Adipocyte (in vitro differentiated cells): ENCODE measurements at regions not wholly inside any gene's neighbourhood (a gene's known extent, or its start where the extent isn't known, plus 50 kb on each side); places are given as distances from the start of the nearest gene placed in this dataset.
A peak's percentile ranks its signal among the peaks of the same experiment; 100 is the strongest.

Source experiments
- DNase-seq: peaks from one replicate; pipeline ENCODE4 v3.0.0-alpha.2; 2015; ENCODE audit warnings: low read depth
- H3K27me3 ChIP-seq: replicated peaks from 2 replicates; pipeline ENCODE4 v1.7.0; 2013; ENCODE audit warnings: mild to moderate bottlenecking, low read length, moderate library complexity; ENCODE audit not compliant: control insufficient read depth, insufficient read depth
- H3K36me3 ChIP-seq: 2 replicates; pipeline ENCODE4 v1.7.0; 2013; ENCODE audit warnings: low read length, mild to moderate bottlenecking, moderate library complexity; ENCODE audit not compliant: control insufficient read depth, insufficient read depth, severe bottlenecking
- H3K4me1 ChIP-seq: 2 replicates; pipeline ENCODE4 v1.7.0; 2013; ENCODE audit warnings: mild to moderate bottlenecking, low read length, moderate library complexity; ENCODE audit not compliant: control insufficient read depth, insufficient read depth
- H3K4me3 ChIP-seq: 2 replicates; pipeline ENCODE4 v1.7.0; 2013; ENCODE audit warnings: mild to moderate bottlenecking, low read length, moderate library complexity
- H3K9ac ChIP-seq: 2 replicates; pipeline ENCODE4 v1.7.0; 2013; ENCODE audit warnings: mild to moderate bottlenecking, low read length, moderate library complexity
- H3K9me3 ChIP-seq: 2 replicates; pipeline ENCODE4 v1.7.0; 2013; ENCODE audit warnings: mild to moderate bottlenecking, low read length, moderate library complexity; ENCODE audit not compliant: control insufficient read depth

DNA sequence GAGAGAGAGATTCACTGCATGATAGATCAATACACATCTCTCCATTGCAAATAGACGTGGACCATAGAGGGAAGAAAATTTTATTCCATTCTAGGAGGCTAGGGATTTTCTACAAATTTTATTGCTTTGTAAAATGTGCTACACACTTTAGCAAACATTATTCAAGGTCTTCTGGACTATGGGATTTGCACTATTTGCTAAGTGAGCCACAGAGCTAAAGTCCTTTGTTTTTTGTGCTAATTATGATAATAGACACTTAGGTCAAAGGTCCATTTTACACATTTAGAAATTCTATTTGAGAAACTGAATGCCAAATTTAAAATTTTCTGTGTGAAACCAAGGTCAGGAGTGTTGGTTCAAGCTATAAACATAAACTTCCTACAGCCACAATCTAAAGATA, 672.3 kb downstream of the LRRC70 start:
- Histone ChIP-seq H3K9me3 (no peaks in the 10 kb centered on the region), H3K4me3 (no peak overlapping the region), H3K27me3 (no peaks in the 10 kb centered on the region), H3K9ac (no peak overlapping the region), H3K4me1 (no peaks in the 10 kb centered on the region), H3K36me3 (no peaks in the 10 kb centered on the region)
- no peak for DNase-seq

DNA sequence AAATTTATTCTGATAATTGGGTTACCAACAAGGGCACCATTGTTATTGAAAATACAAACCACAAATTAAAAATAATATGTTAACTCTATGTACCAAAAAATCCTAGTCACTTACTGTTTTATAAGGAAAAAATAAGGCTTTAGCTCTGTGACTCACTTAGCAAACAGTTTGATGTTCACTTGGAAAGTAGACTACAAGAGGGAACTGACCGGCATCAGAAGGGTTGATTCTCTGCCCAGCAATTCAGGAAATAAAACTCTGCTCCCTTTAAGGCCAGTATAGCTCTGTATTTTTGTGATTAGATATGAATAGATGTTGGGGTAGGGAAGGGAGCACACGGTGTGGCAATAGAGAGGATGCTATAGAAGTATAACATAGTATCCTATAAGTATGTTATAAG, 671.3 kb downstream of the LRRC70 start:
- Histone ChIP-seq H3K4me1 (peaks cover 5% of the 10 kb centered on the region), H3K27me3 (no peaks in the 10 kb centered on the region), H3K4me3 (no peak overlapping the region), H3K36me3 (no peaks in the 10 kb centered on the region), H3K9ac (no peak overlapping the region), H3K9me3 (no peaks in the 10 kb centered on the region)
- no peak for DNase-seq

DNA sequence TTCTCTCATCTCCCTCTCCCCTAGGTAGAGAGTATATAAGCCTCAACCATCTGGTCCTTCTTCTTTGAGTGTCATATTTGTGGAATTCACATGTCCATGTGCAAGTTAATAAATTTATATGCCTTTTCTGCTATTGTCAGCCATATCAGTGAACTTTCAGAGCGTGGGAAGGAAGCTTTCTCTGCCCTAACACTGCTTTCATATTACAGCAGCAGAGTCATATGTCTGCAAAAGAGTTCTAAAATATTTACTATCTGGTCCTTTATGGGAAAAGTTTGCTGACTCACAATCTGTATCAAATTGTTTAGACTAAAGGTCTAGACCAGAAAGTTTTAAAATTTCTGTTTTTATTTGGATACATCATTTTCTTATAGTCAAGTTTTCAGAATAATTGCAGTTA, 669.0 kb downstream of the LRRC70 start:
- H3K4me1 ChIP-seq = peaks cover 15% of the 10 kb centered on the region
- no peaks in the 10 kb centered on the region for H3K27me3 ChIP-seq
- H3K9me3 ChIP-seq = no peaks in the 10 kb centered on the region
- H3K36me3 ChIP-seq = no peaks in the 10 kb centered on the region
- no peak for DNase-seq
- no peak overlapping the region for H3K9ac ChIP-seq
- no peak overlapping the region for H3K4me3 ChIP-seq

DNA sequence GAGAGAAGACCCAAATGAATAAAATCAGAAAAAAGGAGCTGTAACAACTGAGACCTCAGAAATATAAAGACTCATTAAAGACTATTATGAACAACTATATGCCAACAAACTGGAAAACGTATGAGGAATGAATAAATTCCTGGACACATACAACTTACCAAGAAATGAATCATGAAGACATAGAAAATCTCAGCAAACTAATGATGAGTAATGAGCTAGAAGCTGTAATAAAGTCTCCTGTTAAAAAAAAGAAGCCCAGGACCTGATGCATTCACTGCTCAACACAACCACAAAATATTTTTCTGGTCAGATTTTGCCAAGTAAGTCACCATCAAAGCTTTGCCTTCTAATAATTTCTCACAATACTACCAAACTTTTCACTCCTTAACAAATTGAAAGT, 666.7 kb downstream of the LRRC70 start:
- no peaks in the 10 kb centered on the region for H3K9me3 ChIP-seq
- H3K4me1 ChIP-seq = peaks cover 22% of the 10 kb centered on the region
- H3K4me3 ChIP-seq = no peak overlapping the region
- no peak overlapping the region for H3K9ac ChIP-seq
- no peaks in the 10 kb centered on the region for H3K27me3 ChIP-seq
- H3K36me3 ChIP-seq = no peaks in the 10 kb centered on the region
- DNase-seq = no peak

DNA sequence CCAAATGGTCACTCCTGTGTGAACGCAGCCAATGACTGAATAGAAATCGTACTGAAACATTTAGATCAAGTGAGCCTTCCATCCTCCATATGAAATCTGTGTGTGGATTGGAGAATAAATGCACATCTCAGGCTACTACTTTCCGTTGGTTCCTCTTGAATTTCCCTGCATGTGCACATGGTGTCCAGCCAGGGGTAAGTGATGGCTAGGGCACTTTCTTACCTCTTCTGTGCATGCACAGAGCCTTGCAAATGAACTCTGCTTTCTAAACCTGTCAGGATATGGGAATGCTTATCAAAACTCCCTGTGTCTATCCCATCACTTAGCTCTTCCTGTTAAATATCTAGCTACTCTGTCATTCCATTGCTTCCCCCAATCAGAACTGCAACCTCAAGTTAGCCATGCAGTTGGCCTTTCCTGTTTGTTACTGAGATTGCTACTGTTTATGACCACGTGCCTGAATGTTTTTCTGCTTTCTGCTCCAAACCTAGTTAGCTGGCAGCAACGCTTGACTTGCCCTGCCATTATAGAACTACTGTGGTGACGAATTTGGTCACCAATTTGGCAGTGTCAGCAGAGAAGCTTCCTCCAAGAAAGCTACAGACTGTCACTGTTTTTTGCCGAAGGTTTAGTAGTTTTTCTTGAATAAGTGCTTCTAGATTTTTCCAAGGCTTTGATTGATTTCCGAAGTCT, 661.6 kb downstream of the LRRC70 start:
- Histone ChIP-seq H3K36me3 (no peaks in the 10 kb centered on the region), H3K9me3 (no peaks in the 10 kb centered on the region), H3K4me1 (peaks cover 19% of the 10 kb centered on the region), H3K4me3 (no peak overlapping the region), H3K27me3 (no peaks in the 10 kb centered on the region), H3K9ac (no peak overlapping the region)
- no peak for DNase-seq

DNA sequence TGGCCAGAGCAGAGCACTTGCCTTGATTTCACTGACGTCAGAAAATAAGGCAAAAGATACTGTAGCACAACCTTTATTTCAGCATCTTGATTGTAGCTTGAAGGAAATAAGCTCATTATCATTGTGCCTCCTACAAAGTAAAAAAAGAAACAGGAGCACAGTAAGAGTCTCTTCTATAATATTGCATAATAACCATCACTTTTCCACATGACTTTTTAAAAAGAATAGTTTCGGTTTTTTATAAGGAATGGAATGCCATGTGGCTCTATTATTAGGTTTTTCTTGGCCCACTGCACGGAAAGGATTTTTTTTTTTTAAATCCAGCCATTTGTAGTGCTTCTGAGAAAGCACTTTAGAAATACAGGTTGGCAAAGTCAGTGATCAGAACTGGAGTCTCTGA, 655.3 kb downstream of the LRRC70 start:
- H3K27me3 ChIP-seq = no peaks in the 10 kb centered on the region
- peaks cover 16% of the 10 kb centered on the region for H3K4me1 ChIP-seq
- no peak for DNase-seq
- no peak overlapping the region for H3K9ac ChIP-seq
- H3K9me3 ChIP-seq = no peaks in the 10 kb centered on the region
- no peaks in the 10 kb centered on the region for H3K36me3 ChIP-seq
- peak overlapping the region; percentile 20 for H3K4me3 ChIP-seq

DNA sequence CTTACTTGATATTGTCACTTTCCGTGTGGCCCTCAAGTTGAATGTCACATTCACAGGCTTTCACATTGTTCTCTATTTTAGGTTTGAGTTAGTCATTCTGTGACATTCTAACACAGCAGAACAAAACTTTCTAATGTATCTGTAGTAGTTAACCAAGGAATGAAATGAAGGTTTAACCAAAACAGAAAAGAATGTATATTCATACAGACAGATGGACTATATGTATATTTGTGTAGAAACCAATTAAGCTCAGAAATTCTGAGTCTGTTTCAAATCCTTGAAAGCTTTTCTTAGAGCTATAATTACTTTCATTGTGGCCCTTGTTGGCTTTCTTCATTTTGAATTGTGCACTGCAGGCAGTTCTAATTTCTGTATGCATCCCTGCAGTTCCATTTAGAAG, 654.7 kb downstream of the LRRC70 start:
- Histone ChIP-seq H3K4me1 (peaks cover 16% of the 10 kb centered on the region), H3K9ac (no peak overlapping the region), H3K36me3 (no peaks in the 10 kb centered on the region), H3K4me3 (no peak overlapping the region), H3K27me3 (no peaks in the 10 kb centered on the region), H3K9me3 (no peaks in the 10 kb centered on the region)
- DNase-seq = no peak

DNA sequence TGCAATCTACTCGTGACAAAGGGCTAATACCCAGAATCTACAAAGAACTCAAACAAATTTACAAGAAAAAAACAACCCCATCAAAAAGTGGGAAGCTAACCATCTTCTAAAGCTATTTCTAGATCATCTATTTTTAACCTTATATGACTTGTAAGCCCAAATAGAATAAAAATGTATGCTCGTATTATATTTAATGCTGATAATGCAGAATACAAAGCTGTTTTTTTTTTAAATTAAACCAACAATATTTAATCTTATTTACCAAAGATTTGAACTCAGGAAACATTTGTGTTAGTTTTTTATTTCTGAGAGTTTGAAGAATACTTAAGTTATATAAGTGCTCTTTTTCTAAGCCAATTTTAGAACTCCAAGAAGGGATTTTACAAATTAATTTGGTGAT, 652.1 kb downstream of the LRRC70 start:
- no peak for DNase-seq
- Histone ChIP-seq H3K9me3 (no peaks in the 10 kb centered on the region), H3K27me3 (no peaks in the 10 kb centered on the region), H3K9ac (no peak overlapping the region), H3K36me3 (no peaks in the 10 kb centered on the region), H3K4me3 (no peak overlapping the region), H3K4me1 (peaks cover 16% of the 10 kb centered on the region)

DNA sequence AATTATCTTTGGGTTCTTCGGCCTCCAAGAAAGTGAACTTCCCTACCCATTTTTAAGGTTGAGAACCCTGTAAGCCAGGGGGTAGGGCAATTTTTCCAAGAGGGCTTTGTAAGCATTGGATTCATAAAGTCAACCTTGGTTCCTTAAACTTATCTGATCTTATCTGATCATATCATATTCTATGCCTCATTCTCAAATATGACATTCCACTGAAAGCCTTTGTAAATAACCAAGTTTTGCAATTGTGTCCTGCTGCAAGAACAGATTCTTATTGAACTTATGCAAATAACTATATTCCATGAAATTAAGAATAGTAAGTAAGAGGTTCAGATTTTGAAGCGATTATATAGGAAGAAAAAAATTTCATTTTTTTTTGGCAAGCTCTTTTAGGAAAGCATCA, 649.5 kb downstream of the LRRC70 start:
- H3K4me3 ChIP-seq = no peak overlapping the region
- H3K36me3 ChIP-seq = no peaks in the 10 kb centered on the region
- H3K4me1 ChIP-seq = no peaks in the 10 kb centered on the region
- H3K9me3 ChIP-seq = no peaks in the 10 kb centered on the region
- H3K27me3 ChIP-seq = no peaks in the 10 kb centered on the region
- no peak overlapping the region for H3K9ac ChIP-seq
- DNase-seq = no peak

DNA sequence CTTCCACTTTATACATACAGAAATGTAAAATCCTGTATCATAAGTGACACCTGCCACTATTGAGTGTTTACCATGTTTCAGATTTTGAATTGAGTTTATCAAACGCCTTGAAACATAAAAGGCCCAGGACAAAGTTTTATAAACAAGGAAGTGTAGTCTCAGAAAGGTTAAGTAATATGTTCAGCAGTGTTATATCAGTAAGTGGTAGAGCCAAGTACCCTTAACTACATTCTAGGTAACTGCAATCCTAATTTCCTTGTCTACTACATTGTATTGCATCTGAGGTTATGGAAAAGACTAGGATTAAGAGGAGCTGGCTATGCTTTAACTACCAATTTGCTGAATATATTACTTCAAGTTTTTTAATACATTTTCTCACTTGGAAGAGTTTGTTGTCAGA, 641.6 kb downstream of the LRRC70 start:
- H3K27me3 ChIP-seq = no peaks in the 10 kb centered on the region
- H3K36me3 ChIP-seq = no peaks in the 10 kb centered on the region
- DNase-seq = no peak
- no peak overlapping the region for H3K9ac ChIP-seq
- H3K4me3 ChIP-seq = no peak overlapping the region
- no peaks in the 10 kb centered on the region for H3K4me1 ChIP-seq
- H3K9me3 ChIP-seq = no peaks in the 10 kb centered on the region

DNA sequence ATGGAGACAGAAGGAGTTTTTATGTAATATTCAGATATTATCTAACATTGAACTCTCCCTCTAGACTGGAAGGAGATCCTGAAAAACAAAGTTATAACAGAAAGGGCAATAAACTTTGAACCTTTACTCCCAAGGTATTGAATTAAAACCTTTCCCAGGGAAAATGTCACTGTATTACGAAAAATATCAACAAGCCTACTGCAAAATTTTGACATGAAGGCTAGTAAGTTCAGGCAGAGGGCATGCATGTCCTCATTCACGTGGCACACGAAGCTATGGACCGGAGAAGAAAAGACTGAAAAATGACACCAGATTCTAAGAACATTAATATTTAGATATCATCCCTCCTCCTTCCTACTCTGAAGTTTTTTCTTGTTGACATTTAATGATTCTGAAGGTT, 638.8 kb downstream of the LRRC70 start:
- H3K4me1 ChIP-seq = no peaks in the 10 kb centered on the region
- no peaks in the 10 kb centered on the region for H3K9me3 ChIP-seq
- H3K4me3 ChIP-seq = no peak overlapping the region
- DNase-seq = no peak
- H3K36me3 ChIP-seq = no peaks in the 10 kb centered on the region
- no peak overlapping the region for H3K9ac ChIP-seq
- no peaks in the 10 kb centered on the region for H3K27me3 ChIP-seq

DNA sequence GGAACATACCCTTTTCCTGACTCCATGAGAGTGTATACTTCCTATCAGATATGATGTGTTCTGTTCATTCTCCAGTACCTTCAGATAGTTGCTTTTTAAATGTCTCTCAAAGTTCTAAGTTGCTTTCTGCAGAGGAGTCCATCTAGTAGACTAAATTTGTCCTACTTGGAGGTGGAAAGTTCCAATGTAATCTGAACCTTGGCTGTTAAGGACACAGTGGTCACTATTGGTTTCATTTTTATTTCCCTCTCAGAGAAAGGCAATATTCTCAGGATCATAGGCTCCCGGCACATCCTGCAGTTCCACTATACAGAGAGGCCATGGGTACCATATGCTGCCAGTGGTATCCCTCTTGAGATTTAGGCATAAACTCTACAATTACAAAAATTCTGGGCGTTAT, 634.6 kb downstream of the LRRC70 start:
- H3K36me3 ChIP-seq = no peaks in the 10 kb centered on the region
- no peaks in the 10 kb centered on the region for H3K9me3 ChIP-seq
- H3K4me3 ChIP-seq = no peak overlapping the region
- no peaks in the 10 kb centered on the region for H3K4me1 ChIP-seq
- H3K9ac ChIP-seq = no peak overlapping the region
- H3K27me3 ChIP-seq = no peaks in the 10 kb centered on the region
- DNase-seq = no peak
